Activated B cell treated with CpG ODN at 0.5 μM for 24 hours (primary cell): ENCODE measurements at regions not wholly inside any gene's neighbourhood (a gene's known extent, or its start where the extent isn't known, plus 50 kb on each side); places are given as distances from the start of the nearest gene placed in this dataset.

ENCODE experiments used
- ATAC-seq: fragments of 200-7000 bp; cut with Tn5 transposase; one replicate; pipeline ENCODE4 v1.10.0; 2021; ENCODE audit warnings: low read depth, mild to moderate bottlenecking, moderate library complexity
- CTCF ChIA-PET: fragments of 350-600 bp; sonication (Branson Sonifier 250); formaldehyde crosslinking; loops from one replicate; lab custom pipeline; 2021; ENCODE audit warnings: antibody characterized with exemption; lab: Charles Lee
- POLR2A ChIA-PET: fragments of 350-600 bp; sonication (Branson Sonifier 250); formaldehyde crosslinking; loops from one replicate; lab custom pipeline; 2021; ENCODE audit warnings: antibody characterized with exemption; lab: Charles Lee
- DNase-seq: peaks from one replicate; pipeline ENCODE4 v3.0.0; 2022
- H3K27ac Mint-ChIP-seq: one replicate; pipeline ENCODE4 v1.8.0; 2020; ENCODE audit warnings: mixed read lengths
- H3K27me3 Mint-ChIP-seq: one replicate; pipeline ENCODE4 v1.8.0; 2021; ENCODE audit warnings: mixed read lengths
- H3K36me3 Mint-ChIP-seq: one replicate; pipeline ENCODE4 v1.8.0; 2021; ENCODE audit warnings: low read depth, mixed read lengths
- H3K4me1 Mint-ChIP-seq: one replicate; pipeline ENCODE4 v1.8.0; 2021; ENCODE audit warnings: mixed read lengths
- H3K4me3 Mint-ChIP-seq: one replicate; pipeline ENCODE4 v1.8.0; 2020; ENCODE audit warnings: mild to moderate bottlenecking, mixed read lengths
- H3K9me3 Mint-ChIP-seq: one replicate; pipeline ENCODE4 v1.8.0; 2020; ENCODE audit warnings: mixed read lengths
- intact Hi-C: fragments of 100-400 bp; cut with micrococcal nuclease; formaldehyde crosslinking; loops from one replicate; pipeline ENCODE4 v1.15.1; 2024
- TF ChIP-seq, protein P1 (sequence below): fragments of 200-600 bp; IDR thresholded peaks from one replicate; pipeline ENCODE4 v1.8.0; 2022; ENCODE audit warnings: antibody characterized with exemption, mild to moderate bottlenecking

DNA sequence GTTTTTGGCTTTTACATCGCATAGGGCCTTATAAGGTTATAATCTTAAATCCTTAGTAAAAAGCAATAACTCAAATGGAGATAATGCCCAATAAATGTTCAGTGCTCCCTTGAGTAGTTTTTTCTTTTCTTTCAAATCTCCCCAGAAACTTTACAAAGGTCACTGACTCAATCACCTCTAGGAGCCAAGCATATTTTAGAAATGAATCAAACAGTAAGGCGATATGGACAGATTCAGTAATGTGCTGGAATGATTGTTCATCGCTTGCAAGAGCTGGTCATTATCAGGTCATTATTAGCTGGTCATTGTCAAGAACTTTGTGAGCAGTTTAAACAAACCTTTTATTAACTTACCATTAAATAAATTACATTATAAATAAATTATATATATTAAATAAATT is 130.4 kb upstream of the SLIT3 start:
- TF ChIP-seq, protein P1, sequence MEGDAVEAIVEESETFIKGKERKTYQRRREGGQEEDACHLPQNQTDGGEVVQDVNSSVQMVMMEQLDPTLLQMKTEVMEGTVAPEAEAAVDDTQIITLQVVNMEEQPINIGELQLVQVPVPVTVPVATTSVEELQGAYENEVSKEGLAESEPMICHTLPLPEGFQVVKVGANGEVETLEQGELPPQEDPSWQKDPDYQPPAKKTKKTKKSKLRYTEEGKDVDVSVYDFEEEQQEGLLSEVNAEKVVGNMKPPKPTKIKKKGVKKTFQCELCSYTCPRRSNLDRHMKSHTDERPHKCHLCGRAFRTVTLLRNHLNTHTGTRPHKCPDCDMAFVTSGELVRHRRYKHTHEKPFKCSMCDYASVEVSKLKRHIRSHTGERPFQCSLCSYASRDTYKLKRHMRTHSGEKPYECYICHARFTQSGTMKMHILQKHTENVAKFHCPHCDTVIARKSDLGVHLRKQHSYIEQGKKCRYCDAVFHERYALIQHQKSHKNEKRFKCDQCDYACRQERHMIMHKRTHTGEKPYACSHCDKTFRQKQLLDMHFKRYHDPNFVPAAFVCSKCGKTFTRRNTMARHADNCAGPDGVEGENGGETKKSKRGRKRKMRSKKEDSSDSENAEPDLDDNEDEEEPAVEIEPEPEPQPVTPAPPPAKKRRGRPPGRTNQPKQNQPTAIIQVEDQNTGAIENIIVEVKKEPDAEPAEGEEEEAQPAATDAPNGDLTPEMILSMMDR: no peak
- Mint-ChIP-seq H3K36me3 (no peaks in the 10 kb centered on the region), H3K27ac (no peak overlapping the region), H3K4me1 (no peaks in the 10 kb centered on the region), H3K4me3 (no peak overlapping the region), H3K27me3 (no peaks in the 10 kb centered on the region), H3K9me3 (no peaks in the 10 kb centered on the region)
- CTCF ChIA-PET: no interaction called here
- POLR2A ChIA-PET: no interaction called here
- DNase-seq (no peak), ATAC-seq (no peak)
- intact Hi-C loops: no loop called here

GRCh38 chr5:169430671-169431070 is 129.7 kb upstream of the SLIT3 start:
- H3K36me3 Mint-ChIP-seq: no peaks in the 10 kb centered on the region
- no peaks in the 10 kb centered on the region for H3K27me3 Mint-ChIP-seq
- TF ChIP-seq, protein P1: no peak
- H3K4me3 Mint-ChIP-seq: no peak overlapping the region
- ATAC-seq: no peak
- POLR2A ChIA-PET: no interaction called here
- H3K4me1 Mint-ChIP-seq: no peaks in the 10 kb centered on the region
- intact Hi-C loops: no loop called here
- no peak overlapping the region for H3K27ac Mint-ChIP-seq
- CTCF ChIA-PET: no interaction called here
- H3K9me3 Mint-ChIP-seq: no peaks in the 10 kb centered on the region
- no peak for DNase-seq

DNA sequence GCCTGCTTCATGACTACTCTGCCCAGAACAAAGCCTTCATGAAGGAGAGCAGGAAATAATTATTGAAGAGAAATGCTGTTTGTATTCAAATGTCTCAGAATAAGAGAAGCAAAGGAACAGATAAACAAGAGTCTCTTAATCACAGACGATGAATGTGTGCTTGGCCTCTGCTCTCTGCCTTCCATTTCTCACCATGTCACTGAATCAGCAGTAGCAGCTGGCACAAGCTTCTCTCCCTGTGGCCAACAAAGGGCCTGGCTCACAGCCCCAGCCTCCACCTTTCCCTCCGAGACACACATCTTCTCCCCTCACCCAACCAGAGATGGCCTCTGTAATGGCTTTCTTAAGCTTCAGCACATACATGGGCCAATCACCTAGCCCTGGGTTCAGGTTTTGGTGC is 128.1 kb upstream of the SLIT3 start:
- POLR2A ChIA-PET: no interaction called here
- no peaks in the 10 kb centered on the region for H3K4me1 Mint-ChIP-seq
- H3K9me3 Mint-ChIP-seq: no peaks in the 10 kb centered on the region
- H3K36me3 Mint-ChIP-seq: no peaks in the 10 kb centered on the region
- H3K27me3 Mint-ChIP-seq: no peaks in the 10 kb centered on the region
- intact Hi-C loops: no loop called here
- CTCF ChIA-PET: no interaction called here
- TF ChIP-seq, protein P1: no peak
- H3K4me3 Mint-ChIP-seq: no peak overlapping the region
- no peak for ATAC-seq
- H3K27ac Mint-ChIP-seq: no peak overlapping the region
- no peak for DNase-seq

DNA sequence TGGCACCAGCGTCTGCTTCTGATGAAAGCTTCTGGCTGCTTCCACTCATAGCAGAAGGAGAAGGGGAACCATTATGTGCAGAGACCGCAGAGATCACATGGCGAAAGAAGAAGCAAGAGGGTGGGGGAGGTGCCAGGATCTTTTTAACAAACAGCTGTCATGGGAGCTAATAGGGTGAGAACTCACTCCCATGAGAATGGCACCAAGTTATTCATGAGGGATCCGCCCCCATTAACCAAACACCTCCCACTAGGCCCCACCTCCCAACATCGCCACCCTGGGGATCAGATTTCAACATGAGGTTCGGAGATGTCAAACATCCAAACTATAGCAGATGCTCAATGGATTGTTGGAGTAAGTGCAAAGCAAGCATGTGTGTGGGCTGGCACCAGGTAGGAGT is 125.8 kb upstream of the SLIT3 start:
- Mint-ChIP-seq H3K9me3 (no peaks in the 10 kb centered on the region), H3K4me1 (no peaks in the 10 kb centered on the region), H3K36me3 (no peaks in the 10 kb centered on the region), H3K27ac (no peak overlapping the region), H3K27me3 (no peaks in the 10 kb centered on the region), H3K4me3 (no peak overlapping the region)
- ChIA-PET POLR2A (no interaction called here), CTCF (no interaction called here)
- intact Hi-C loops: no loop called here
- ATAC-seq (no peak), DNase-seq (no peak)
- TF ChIP-seq, protein P1: no peak

- Mint-ChIP-seq H3K9me3 (no peaks in the 10 kb centered on the region), H3K4me1 (no peaks in the 10 kb centered on the region), H3K4me3 (no peak overlapping the region), H3K27ac (no peak overlapping the region), H3K27me3 (no peaks in the 10 kb centered on the region), H3K36me3 (no peaks in the 10 kb centered on the region)
- DNase-seq (no peak), ATAC-seq (no peak)
- ChIA-PET POLR2A (no interaction called here), CTCF (no interaction called here)
- intact Hi-C loops: no loop called here
- TF ChIP-seq, protein P1: no peak
Measured at GRCh38 chr5:169424670-169425378, 123.9 kb upstream of the SLIT3 start.
